ENCODE measurements at regions not wholly inside any gene's neighbourhood (a gene's known extent, or its start where the extent isn't known, plus 50 kb on each side); places are given as distances from the start of the nearest gene placed in this dataset.

GRCh38 chr4:184907216-184907615 lies 81.4 kb upstream of the ACSL1 start:
- Histone ChIP-seq H3K36me3 (replicated peaks in 1 of 2; ENCODE audit: control insufficient read depth in 2 of 2, insufficient read depth in 2 of 2, low read length in 2 of 2) (no peaks in the 10 kb centered on the region), H3K9ac (ENCODE audit: low read depth, low read length, poor library complexity) (no peak overlapping the region), H3K9me3 (replicated peaks in 1 of 2; ENCODE audit: control insufficient read depth in 2 of 2, insufficient read depth in 1 of 2, low read depth in 1 of 2, low read length in 2 of 2) (peaks cover 0 to 2% of the 10 kb centered on the region in 2 donors)

GRCh38 chr4:184907810-184908209 lies 82.0 kb upstream of the ACSL1 start:
- Histone ChIP-seq H3K79me1 (ENCODE audit: low read depth, low read length) (no peaks in the 10 kb centered on the region), H3K36me3 (replicated peaks in 1 of 2; ENCODE audit: control insufficient read depth in 2 of 2, insufficient read depth in 2 of 2, low read length in 2 of 2) (no peaks in the 10 kb centered on the region), H3K4me1 (ENCODE audit: control insufficient read depth in 2 of 2, insufficient read depth in 1 of 2, low read depth in 1 of 2, low read length in 2 of 2) (peaks cover 0 to 2% of the 10 kb centered on the region in 2 donors), H2BK5ac (ENCODE audit: low read length) (no peak overlapping the region), H3K27ac (replicated peaks; ENCODE audit: low read length) (no peak overlapping the region), H3K14ac (ENCODE audit: low read length) (no peak overlapping the region), H3K18ac (ENCODE audit: low read length) (no peak overlapping the region), H3K4ac (ENCODE audit: low read length) (no peak overlapping the region), H2BK120ac (ENCODE audit: low read depth, low read length) (no peak overlapping the region), H3K23ac (ENCODE audit: low read depth, low read length, poor library complexity) (no peak overlapping the region), H2AK5ac (ENCODE audit: low read depth, low read length) (no peak overlapping the region), H3K9ac (ENCODE audit: low read depth, low read length, poor library complexity) (no peak overlapping the region), H4K8ac (ENCODE audit: low read depth, low read length) (no peak overlapping the region), H4K91ac (ENCODE audit: low read depth, low read length, poor library complexity) (no peak overlapping the region), H2AFZ (ENCODE audit: low read length) (peak overlapping the region; percentile 68), H2BK12ac (ENCODE audit: low read length) (no peak overlapping the region), H2BK15ac (ENCODE audit: low read length) (no peak overlapping the region), H3K4me3 (ENCODE audit: low read length in 2 of 2) (no peak overlapping the region), H3K4me2 (ENCODE audit: insufficient read depth, low read length, poor library complexity, severe bottlenecking) (no peak overlapping the region), H3K9me3 (replicated peaks in 1 of 2; ENCODE audit: control insufficient read depth in 2 of 2, insufficient read depth in 1 of 2, low read depth in 1 of 2, low read length in 2 of 2) (peaks cover 2 to 3% of the 10 kb centered on the region in 2 donors), H3K27me3 (ENCODE audit: control insufficient read depth in 3 of 3, insufficient read depth in 3 of 3, low read depth in 1 of 3, low read length in 3 of 3) (no peaks in the 10 kb centered on the region)
- DNase-seq (ENCODE audit: low spot score), result no peak

More at GRCh38 chr4:184907216-184907615, 81.4 kb upstream of the ACSL1 start:
- no peak overlapping the region for H2AK5ac ChIP-seq (ENCODE audit: low read depth, low read length)
- no peak overlapping the region for H3K23ac ChIP-seq (ENCODE audit: low read depth, low read length, poor library complexity)
- no peak overlapping the region for H2BK12ac ChIP-seq (ENCODE audit: low read length)
- no peak overlapping the region for H2BK120ac ChIP-seq (ENCODE audit: low read depth, low read length)
- no peak for DNase-seq (ENCODE audit: low spot score)
- no peak overlapping the region for H3K4me3 ChIP-seq (ENCODE audit: low read length in 2 of 2)
- H2BK5ac ChIP-seq (ENCODE audit: low read length), result no peak overlapping the region
- no CpG with 5 or more reads among the region's 1 CpG for WGBS, 2 donors (ENCODE audit: extremely low coverage in 2 of 2, insufficient read length in 2 of 2, insufficient replicate concordance in 1 of 2)
- no peaks in the 10 kb centered on the region for H3K79me1 ChIP-seq (ENCODE audit: low read depth, low read length)
- no peak overlapping the region for H3K18ac ChIP-seq (ENCODE audit: low read length)
- no peak overlapping the region for H3K14ac ChIP-seq (ENCODE audit: low read length)
- H3K27ac ChIP-seq (replicated peaks; ENCODE audit: low read length), result no peak overlapping the region
- H2BK15ac ChIP-seq (ENCODE audit: low read length), result no peak overlapping the region
- H4K91ac ChIP-seq (ENCODE audit: low read depth, low read length, poor library complexity), result no peak overlapping the region
- H3K4ac ChIP-seq (ENCODE audit: low read length), result no peak overlapping the region
- H2AFZ ChIP-seq (ENCODE audit: low read length), result peak overlapping the region; percentile 68
- H3K27me3 ChIP-seq (ENCODE audit: control insufficient read depth in 3 of 3, insufficient read depth in 3 of 3, low read depth in 1 of 3, low read length in 3 of 3), result no peaks in the 10 kb centered on the region
- no peak overlapping the region for H3K4me2 ChIP-seq (ENCODE audit: insufficient read depth, low read length, poor library complexity, severe bottlenecking)
- no peak overlapping the region for H4K8ac ChIP-seq (ENCODE audit: low read depth, low read length)
- H3K4me1 ChIP-seq (ENCODE audit: control insufficient read depth in 2 of 2, insufficient read depth in 1 of 2, low read depth in 1 of 2, low read length in 2 of 2), result peaks cover 0 to 2% of the 10 kb centered on the region in 2 donors

GRCh38 chr4:184911310-184911709 lies 85.5 kb upstream of the ACSL1 start:
- Histone ChIP-seq H3K4me2 (ENCODE audit: insufficient read depth, low read length, poor library complexity, severe bottlenecking) (no peak overlapping the region), H2BK5ac (ENCODE audit: low read length) (no peak overlapping the region), H2AFZ (ENCODE audit: low read length) (no peak overlapping the region), H2BK12ac (ENCODE audit: low read length) (no peak overlapping the region), H4K8ac (ENCODE audit: low read depth, low read length) (no peak overlapping the region), H4K91ac (ENCODE audit: low read depth, low read length, poor library complexity) (no peak overlapping the region), H3K4me1 (ENCODE audit: control insufficient read depth in 2 of 2, insufficient read depth in 1 of 2, low read depth in 1 of 2, low read length in 2 of 2) (peaks cover 0 to 2% of the 10 kb centered on the region in 2 donors), H3K27me3 (ENCODE audit: control insufficient read depth in 3 of 3, insufficient read depth in 3 of 3, low read depth in 1 of 3, low read length in 3 of 3) (no peaks in the 10 kb centered on the region), H3K23ac (ENCODE audit: low read depth, low read length, poor library complexity) (no peak overlapping the region), H3K9me3 (replicated peaks in 1 of 2; ENCODE audit: control insufficient read depth in 2 of 2, insufficient read depth in 1 of 2, low read depth in 1 of 2, low read length in 2 of 2) (peaks cover 3% of the 10 kb centered on the region in 2 donors), H2BK15ac (ENCODE audit: low read length) (no peak overlapping the region), H3K14ac (ENCODE audit: low read length) (no peak overlapping the region), H3K9ac (ENCODE audit: low read depth, low read length, poor library complexity) (no peak overlapping the region), H3K36me3 (replicated peaks in 1 of 2; ENCODE audit: control insufficient read depth in 2 of 2, insufficient read depth in 2 of 2, low read length in 2 of 2) (no peaks in the 10 kb centered on the region), H3K27ac (replicated peaks; ENCODE audit: low read length) (no peak overlapping the region), H3K18ac (ENCODE audit: low read length) (no peak overlapping the region), H2AK5ac (ENCODE audit: low read depth, low read length) (no peak overlapping the region), H2BK120ac (ENCODE audit: low read depth, low read length) (no peak overlapping the region), H3K79me1 (ENCODE audit: low read depth, low read length) (no peaks in the 10 kb centered on the region), H3K4ac (ENCODE audit: low read length) (no peak overlapping the region), H3K4me3 (ENCODE audit: low read length in 2 of 2) (no peak overlapping the region)
- WGBS, 2 donors (ENCODE audit: extremely low coverage in 2 of 2, insufficient read length in 2 of 2, insufficient replicate concordance in 1 of 2), result no CpG with 5 or more reads among the region's 3 CpGs
- no peak for DNase-seq (ENCODE audit: low spot score)

- no CpG with 5 or more reads among the region's 1 CpG for whole genome bisulfite sequencing, 2 donors (ENCODE audit: extremely low coverage in 2 of 2, insufficient read length in 2 of 2, insufficient replicate concordance in 1 of 2)
- no peaks in the 10 kb centered on the region for H3K36me3 ChIP-seq (replicated peaks in 1 of 2; ENCODE audit: control insufficient read depth in 2 of 2, insufficient read depth in 2 of 2, low read length in 2 of 2)
- H2AFZ ChIP-seq (ENCODE audit: low read length), result no peak overlapping the region
- H2BK120ac ChIP-seq (ENCODE audit: low read depth, low read length), result no peak overlapping the region
- H3K4me2 ChIP-seq (ENCODE audit: insufficient read depth, low read length, poor library complexity, severe bottlenecking), result no peak overlapping the region
- H4K8ac ChIP-seq (ENCODE audit: low read depth, low read length), result no peak overlapping the region
- peaks cover 3% of the 10 kb centered on the region in 2 donors for H3K9me3 ChIP-seq (replicated peaks in 1 of 2; ENCODE audit: control insufficient read depth in 2 of 2, insufficient read depth in 1 of 2, low read depth in 1 of 2, low read length in 2 of 2)
- H2AK5ac ChIP-seq (ENCODE audit: low read depth, low read length), result no peak overlapping the region
- H3K9ac ChIP-seq (ENCODE audit: low read depth, low read length, poor library complexity), result no peak overlapping the region
- H2BK12ac ChIP-seq (ENCODE audit: low read length), result no peak overlapping the region
- H3K14ac ChIP-seq (ENCODE audit: low read length), result no peak overlapping the region
- no peak overlapping the region for H4K91ac ChIP-seq (ENCODE audit: low read depth, low read length, poor library complexity)
- no peak overlapping the region for H3K4me3 ChIP-seq (ENCODE audit: low read length in 2 of 2)
- H3K4me1 ChIP-seq (ENCODE audit: control insufficient read depth in 2 of 2, insufficient read depth in 1 of 2, low read depth in 1 of 2, low read length in 2 of 2), result no peaks in the 10 kb centered on the region
- no peak overlapping the region for H3K18ac ChIP-seq (ENCODE audit: low read length)
- no peaks in the 10 kb centered on the region for H3K79me1 ChIP-seq (ENCODE audit: low read depth, low read length)
- H3K4ac ChIP-seq (ENCODE audit: low read length), result no peak overlapping the region
- no peak overlapping the region for H2BK5ac ChIP-seq (ENCODE audit: low read length)
- no peak for DNase-seq (ENCODE audit: low spot score)
- no peak overlapping the region for H2BK15ac ChIP-seq (ENCODE audit: low read length)
- no peak overlapping the region for H3K23ac ChIP-seq (ENCODE audit: low read depth, low read length, poor library complexity)
- no peaks in the 10 kb centered on the region for H3K27me3 ChIP-seq (ENCODE audit: control insufficient read depth in 3 of 3, insufficient read depth in 3 of 3, low read depth in 1 of 3, low read length in 3 of 3)
- no peak overlapping the region for H3K27ac ChIP-seq (replicated peaks; ENCODE audit: low read length)
Measured at GRCh38 chr4:184913356-184914143, 87.8 kb upstream of the ACSL1 start.

Data from neuronal stem cell (in vitro differentiated cells).